Hepatocyte (in vitro differentiated cells): ENCODE measurements at regions not wholly inside any gene's neighbourhood (a gene's known extent, or its start where the extent isn't known, plus 50 kb on each side); places are given as distances from the start of the nearest gene placed in this dataset.

Experiments used
- EZH2 ChIP-seq: fragments of 200-600 bp; sonication (generic); IDR thresholded peaks from 2 replicates; pipeline ENCODE4 v1.6.1; 2016; ENCODE audit warnings: antibody characterized with exemption, mild to moderate bottlenecking, borderline replicate concordance
- EZH2phosphoT487 ChIP-seq: fragments of 200-600 bp; sonication (generic); IDR thresholded peaks from one replicate; pipeline ENCODE4 v1.6.1; 2018; ENCODE audit warnings: antibody characterized with exemption, mild to moderate bottlenecking, low read depth, moderate library complexity; ENCODE audit not compliant: unreplicated experiment, severe bottlenecking
- TF ChIP-seq, protein P1 (sequence below): fragments of 200-600 bp; sonication (generic); IDR thresholded peaks from 2 replicates; pipeline ENCODE4 v1.5.1; 2016; ENCODE audit warnings: antibody characterized with exemption, mild to moderate bottlenecking; ENCODE audit not compliant: poor library complexity

- TF ChIP-seq, protein P1, sequence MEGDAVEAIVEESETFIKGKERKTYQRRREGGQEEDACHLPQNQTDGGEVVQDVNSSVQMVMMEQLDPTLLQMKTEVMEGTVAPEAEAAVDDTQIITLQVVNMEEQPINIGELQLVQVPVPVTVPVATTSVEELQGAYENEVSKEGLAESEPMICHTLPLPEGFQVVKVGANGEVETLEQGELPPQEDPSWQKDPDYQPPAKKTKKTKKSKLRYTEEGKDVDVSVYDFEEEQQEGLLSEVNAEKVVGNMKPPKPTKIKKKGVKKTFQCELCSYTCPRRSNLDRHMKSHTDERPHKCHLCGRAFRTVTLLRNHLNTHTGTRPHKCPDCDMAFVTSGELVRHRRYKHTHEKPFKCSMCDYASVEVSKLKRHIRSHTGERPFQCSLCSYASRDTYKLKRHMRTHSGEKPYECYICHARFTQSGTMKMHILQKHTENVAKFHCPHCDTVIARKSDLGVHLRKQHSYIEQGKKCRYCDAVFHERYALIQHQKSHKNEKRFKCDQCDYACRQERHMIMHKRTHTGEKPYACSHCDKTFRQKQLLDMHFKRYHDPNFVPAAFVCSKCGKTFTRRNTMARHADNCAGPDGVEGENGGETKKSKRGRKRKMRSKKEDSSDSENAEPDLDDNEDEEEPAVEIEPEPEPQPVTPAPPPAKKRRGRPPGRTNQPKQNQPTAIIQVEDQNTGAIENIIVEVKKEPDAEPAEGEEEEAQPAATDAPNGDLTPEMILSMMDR = no peak
- TF ChIP-seq EZH2 (no peak), EZH2phosphoT487 (no peak)
These were observed 517.3 kb downstream of the TBC1D22A start for GRCh38 chr22:47279746-47280145.
